LNCAP (cell line): ENCODE measurements at regions not wholly inside any gene's neighbourhood (a gene's known extent, or its start where the extent isn't known, plus 50 kb on each side); places are given as distances from the start of the nearest gene placed in this dataset.

Experiments used
- CTCF ChIP-seq: fragments of 450-650 bp; IDR thresholded peaks from 2 replicates; pipeline ENCODE4 v1.5.1; 2017; ENCODE audit warnings: mild to moderate bottlenecking

- TF ChIP-seq CTCF: no peak
These were observed 362.8 kb upstream of the RGMA start for GRCh38 chr15:93451822-93452221.

- TF ChIP-seq CTCF: no peak
These were observed 362.3 kb upstream of the RGMA start for GRCh38 chr15:93451265-93451664.

- no peak for TF ChIP-seq CTCF
These were observed 360.8 kb upstream of the RGMA start for GRCh38 chr15:93449798-93450197.

GRCh38 chr15:93438310-93438709 is 349.3 kb upstream of the RGMA start:
- TF ChIP-seq CTCF: no peak

- TF ChIP-seq CTCF: no peak
These were observed 343.5 kb upstream of the RGMA start for GRCh38 chr15:93432474-93432873.

GRCh38 chr15:93428807-93429351 is 339.9 kb upstream of the RGMA start:
- TF ChIP-seq CTCF: no peak

GRCh38 chr15:93428150-93428549 is 339.1 kb upstream of the RGMA start:
- TF ChIP-seq CTCF: no peak

GRCh38 chr15:93424131-93424530 is 335.1 kb upstream of the RGMA start:
- no peak for TF ChIP-seq CTCF
